ENCODE measurements at regions not wholly inside any gene's neighbourhood (a gene's known extent, or its start where the extent isn't known, plus 50 kb on each side); places are given as distances from the start of the nearest gene placed in this dataset.

GRCh38 chr9:84613431-84613830 is 56.1 kb upstream of the NTRK2 start:
- no peak for TF ChIP-seq CTCF (IDR thresholded peaks at IDR 0.05 in 4 of 5, conservative IDR thresholded peaks at IDR 0.05 in 1 of 5)
- no peak for TF ChIP-seq POLR2A (IDR thresholded peaks at IDR 0.05)
